HG03378 (cell line): ENCODE measurements at regions not wholly inside any gene's neighbourhood (a gene's known extent, or its start where the extent isn't known, plus 50 kb on each side); places are given as distances from the start of the nearest gene placed in this dataset.
A peak's percentile ranks its signal among the peaks of the same experiment; 100 is the strongest.

Experiments used
- ATAC-seq: cut with Tn5 transposase; IDR thresholded peaks from one replicate; pipeline ENCODE4 v1.9.1; 2021; ENCODE audit warnings: mild to moderate bottlenecking, moderate library complexity; ENCODE audit not compliant: unreplicated experiment

- no peak for ATAC-seq
Measured at GRCh38 chr3:66133050-66133757, 87.6 kb upstream of the SLC25A26 start.

- no peak for ATAC-seq
Measured at GRCh38 chr3:66128623-66129022, 89.9 kb upstream of the MAGI1 start.

GRCh38 chr3:66121318-66121717, 82.6 kb upstream of the MAGI1 start:
- no peak for ATAC-seq

GRCh38 chr3:66115858-66116654, 77.3 kb upstream of the MAGI1 start:
- no peak for ATAC-seq

GRCh38 chr3:66113542-66113941, 74.8 kb upstream of the MAGI1 start:
- ATAC-seq: no peak

- no peak for ATAC-seq
Measured at GRCh38 chr3:66110840-66111239, 72.1 kb upstream of the MAGI1 start.

GRCh38 chr3:66107855-66108254, 69.1 kb upstream of the MAGI1 start:
- ATAC-seq: no peak

- peak; percentile 49 for ATAC-seq
Measured at GRCh38 chr3:66106788-66107187, 68.1 kb upstream of the MAGI1 start.

- ATAC-seq: no peak
Measured at GRCh38 chr3:66104535-66104934, 65.8 kb upstream of the MAGI1 start.

GRCh38 chr3:66103729-66104128, 65.0 kb upstream of the MAGI1 start:
- ATAC-seq: no peak

GRCh38 chr3:66101901-66102300, 63.2 kb upstream of the MAGI1 start:
- ATAC-seq: no peak

GRCh38 chr3:66099541-66100065, 60.9 kb upstream of the MAGI1 start:
- ATAC-seq: no peak

- ATAC-seq: no peak
Measured at GRCh38 chr3:66098436-66098835, 59.7 kb upstream of the MAGI1 start.

- ATAC-seq: no peak
Measured at GRCh38 chr3:66097647-66098046, 58.9 kb upstream of the MAGI1 start.

GRCh38 chr3:66095295-66096001, 56.7 kb upstream of the MAGI1 start:
- ATAC-seq: no peak

GRCh38 chr3:66093981-66094380, 55.3 kb upstream of the MAGI1 start:
- ATAC-seq: peak; percentile 53

- ATAC-seq: no peak
Measured at GRCh38 chr3:66092175-66092995, 53.7 kb upstream of the MAGI1 start.
